ENCODE measurements at regions not wholly inside any gene's neighbourhood (a gene's known extent, or its start where the extent isn't known, plus 50 kb on each side); places are given as distances from the start of the nearest gene placed in this dataset.

GRCh38 chr6:48057601-48058000, 53.4 kb downstream of the PTCHD4 start:
- Mint-ChIP-seq H3K36me3 (ENCODE audit: low read depth) (peaks cover 3% of the 10 kb centered on the region; the same call in 2 of the 3 replicates), H3K4me3 (no peak overlapping the region), H3K27ac (no peak overlapping the region), H3K9me3 (no peaks in the 10 kb centered on the region), H3K4me1 (peaks cover 12% of the 10 kb centered on the region), H3K27me3 (ENCODE audit: insufficient read depth, low read depth, poor library complexity) (peaks cover 8% of the 10 kb centered on the region)
- Histone ChIP-seq H3K9me2 (ENCODE audit: insufficient read depth) (no peaks in the 10 kb centered on the region), H3K4me2 (no peak overlapping the region), H3F3A (replicated peaks; ENCODE audit: low read depth) (no peaks in the 10 kb centered on the region), H4K20me1 (replicated peaks; ENCODE audit: insufficient read depth) (no peaks in the 10 kb centered on the region), H3K4me1 (ENCODE audit: insufficient read depth) (peaks cover 10% of the 10 kb centered on the region; the same call in 1 of the 2 replicates), H3K36me3 (ENCODE audit: insufficient read depth) (no peaks in the 10 kb centered on the region), H3K27ac (ENCODE audit: low read depth) (no peak overlapping the region), H3K79me2 (replicated peaks; ENCODE audit: insufficient read depth) (no peaks in the 10 kb centered on the region), H3K4me3 (no peak overlapping the region), H2AFZ (no peak overlapping the region), H3K27me3 (ENCODE audit: insufficient read depth) (peaks cover 3% of the 10 kb centered on the region; the same call in 1 of the 2 replicates)
- DNase-seq (ENCODE audit: low spot score) (no peak), ATAC-seq (no peak)
- TF ChIP-seq REST (IDR thresholded peaks at IDR 0.05; ENCODE audit: unreplicated experiment) (no peak), ZNF114 (CRISPR knock-in tag; IDR thresholded peaks at IDR 0.05) (no peak), STAT1 (IDR thresholded peaks at IDR 0.05; ENCODE audit: unreplicated experiment) (no peak), JUNB (IDR thresholded peaks at IDR 0.05; ENCODE audit: unreplicated experiment) (no peak), ETS1 (IDR thresholded peaks at IDR 0.05) (no peak), CREB1 (CRISPR knock-in tag; IDR thresholded peaks at IDR 0.05; ENCODE audit: low read depth) (no peak), POLR2AphosphoS5 (IDR thresholded peaks at IDR 0.05; ENCODE audit: low read depth) (no peak), EZH2phosphoT487 (IDR thresholded peaks at IDR 0.05; ENCODE audit: unreplicated experiment) (no peak)

GRCh38 chr6:48048451-48049146, 62.4 kb downstream of the PTCHD4 start:
- Mint-ChIP-seq H3K4me3 (no peak overlapping the region; the same call in 2 of the 3 replicates), H3K9me3 (no peaks in the 10 kb centered on the region), H3K36me3 (ENCODE audit: low read depth) (no peaks in the 10 kb centered on the region), H3K4me1 (peaks cover 32% of the 10 kb centered on the region), H3K27me3 (ENCODE audit: insufficient read depth, low read depth, poor library complexity) (no peaks in the 10 kb centered on the region), H3K27ac (peak overlapping the region; percentile 62)
- Histone ChIP-seq H3K4me3 (no peak overlapping the region), H3K27me3 (ENCODE audit: insufficient read depth) (no peaks in the 10 kb centered on the region), H3K27ac (ENCODE audit: low read depth) (no peak overlapping the region), H3K79me2 (replicated peaks; ENCODE audit: insufficient read depth) (no peaks in the 10 kb centered on the region), H3K4me1 (ENCODE audit: insufficient read depth) (peaks cover 22% of the 10 kb centered on the region; the same call in 1 of the 2 replicates), H3K9me2 (ENCODE audit: insufficient read depth) (peaks cover 4% of the 10 kb centered on the region; the same call in 1 of the 2 replicates), H3F3A (replicated peaks; ENCODE audit: low read depth) (no peaks in the 10 kb centered on the region), H3K4me2 (0 out of 2 replicates have a peak overlapping the region, but pooled peaks have one; percentile 33), H4K20me1 (replicated peaks; ENCODE audit: insufficient read depth) (no peaks in the 10 kb centered on the region), H3K36me3 (ENCODE audit: insufficient read depth) (no peaks in the 10 kb centered on the region), H2AFZ (no peak overlapping the region)
- ATAC-seq (no peak), DNase-seq (ENCODE audit: low spot score) (no peak)
- no peak for TF ChIP-seq STAT1 (IDR thresholded peaks at IDR 0.05; ENCODE audit: unreplicated experiment)
- TF ChIP-seq CTCF (conservative IDR thresholded peaks at IDR 0.05; ENCODE audit: low read depth in 2 of 2), result no peak

Measured in GM23338 (cell line).